HL-60 (cell line): ENCODE measurements at regions not wholly inside any gene's neighbourhood (a gene's known extent, or its start where the extent isn't known, plus 50 kb on each side); places are given as distances from the start of the nearest gene placed in this dataset.

Source experiments
- GABPA ChIP-seq: IDR thresholded peaks from 2 replicates; pipeline ENCODE4 v1.6.1; 2012; ENCODE audit warnings: low read depth
- POLR2AphosphoS5 ChIP-seq: IDR thresholded peaks from 2 replicates; pipeline ENCODE4 v1.6.1; 2012; ENCODE audit warnings: low read depth
- REST ChIP-seq: IDR thresholded peaks from 2 replicates; pipeline ENCODE4 v1.6.1; 2012; ENCODE audit warnings: low read depth; ENCODE audit not compliant: insufficient replicate concordance
- TF ChIP-seq, protein P1 (sequence below): IDR thresholded peaks from one replicate; pipeline ENCODE4 v1.5.1; 2011; ENCODE audit warnings: low read length, control low read depth, inconsistent platforms; ENCODE audit not compliant: insufficient read depth

DNA sequence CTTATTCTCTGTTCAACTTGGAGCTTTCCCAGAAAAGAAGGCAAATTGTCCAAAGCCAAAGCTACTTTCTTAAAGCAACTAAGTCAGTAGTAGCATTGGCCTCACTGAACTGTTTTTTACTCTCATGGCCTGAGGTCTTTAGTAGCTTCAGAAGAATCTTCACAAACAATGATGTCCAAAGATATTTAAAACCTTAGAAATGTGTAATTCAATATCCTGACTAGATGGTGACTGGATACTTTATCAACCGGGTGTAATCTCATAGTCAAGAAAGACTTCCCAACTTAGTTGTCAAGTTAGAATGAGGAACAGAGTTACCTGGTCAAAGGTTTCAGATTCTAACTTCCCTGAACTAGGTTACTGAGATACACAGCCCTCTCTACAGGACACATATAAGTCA, 226.3 kb upstream of the ARHGEF26 start:
- TF ChIP-seq, protein P1, sequence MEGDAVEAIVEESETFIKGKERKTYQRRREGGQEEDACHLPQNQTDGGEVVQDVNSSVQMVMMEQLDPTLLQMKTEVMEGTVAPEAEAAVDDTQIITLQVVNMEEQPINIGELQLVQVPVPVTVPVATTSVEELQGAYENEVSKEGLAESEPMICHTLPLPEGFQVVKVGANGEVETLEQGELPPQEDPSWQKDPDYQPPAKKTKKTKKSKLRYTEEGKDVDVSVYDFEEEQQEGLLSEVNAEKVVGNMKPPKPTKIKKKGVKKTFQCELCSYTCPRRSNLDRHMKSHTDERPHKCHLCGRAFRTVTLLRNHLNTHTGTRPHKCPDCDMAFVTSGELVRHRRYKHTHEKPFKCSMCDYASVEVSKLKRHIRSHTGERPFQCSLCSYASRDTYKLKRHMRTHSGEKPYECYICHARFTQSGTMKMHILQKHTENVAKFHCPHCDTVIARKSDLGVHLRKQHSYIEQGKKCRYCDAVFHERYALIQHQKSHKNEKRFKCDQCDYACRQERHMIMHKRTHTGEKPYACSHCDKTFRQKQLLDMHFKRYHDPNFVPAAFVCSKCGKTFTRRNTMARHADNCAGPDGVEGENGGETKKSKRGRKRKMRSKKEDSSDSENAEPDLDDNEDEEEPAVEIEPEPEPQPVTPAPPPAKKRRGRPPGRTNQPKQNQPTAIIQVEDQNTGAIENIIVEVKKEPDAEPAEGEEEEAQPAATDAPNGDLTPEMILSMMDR, result no peak
- TF ChIP-seq POLR2AphosphoS5 (no peak), GABPA (no peak), REST (no peak)
